WERI-Rb-1 (cell line): ENCODE measurements at regions not wholly inside any gene's neighbourhood (a gene's known extent, or its start where the extent isn't known, plus 50 kb on each side); places are given as distances from the start of the nearest gene placed in this dataset.

Experiments used
- DNase-seq: peaks from one replicate; pipeline ENCODE4 v3.0.0-alpha.2; 2020
- H3K27ac ChIP-seq: fragments of 250-450 bp; sonication (Bioruptor Pico); 2 replicates; pipeline ENCODE4 v1.5.1; 2020; ENCODE audit warnings: mild to moderate bottlenecking, moderate library complexity
- H3K27me3 ChIP-seq: fragments of 250-450 bp; sonication (Bioruptor Pico); 2 replicates; pipeline ENCODE4 v1.5.1; 2021; ENCODE audit warnings: mild to moderate bottlenecking, low read depth, moderate library complexity; ENCODE audit not compliant: insufficient read depth, severe bottlenecking
- H3K36me3 ChIP-seq: fragments of 250-450 bp; sonication (Bioruptor Pico); 2 replicates; pipeline ENCODE4 v1.5.1; 2020; ENCODE audit warnings: mild to moderate bottlenecking, moderate library complexity
- H3K4me3 ChIP-seq: 2 replicates; pipeline ENCODE4 v1.5.1; 2011; ENCODE audit warnings: low read depth, mild to moderate bottlenecking, control low read depth, low read length
- H3K9me3 ChIP-seq: fragments of 250-450 bp; sonication (Bioruptor Pico); 2 replicates; pipeline ENCODE4 v1.5.1; 2021; ENCODE audit warnings: mild to moderate bottlenecking, moderate library complexity; ENCODE audit not compliant: severe bottlenecking
- TF ChIP-seq, protein P1 (sequence below): IDR thresholded peaks from 2 replicates; pipeline ENCODE4 v1.5.1; 2011; ENCODE audit warnings: low read depth, mild to moderate bottlenecking, control low read depth, inconsistent platforms, low read length

DNA sequence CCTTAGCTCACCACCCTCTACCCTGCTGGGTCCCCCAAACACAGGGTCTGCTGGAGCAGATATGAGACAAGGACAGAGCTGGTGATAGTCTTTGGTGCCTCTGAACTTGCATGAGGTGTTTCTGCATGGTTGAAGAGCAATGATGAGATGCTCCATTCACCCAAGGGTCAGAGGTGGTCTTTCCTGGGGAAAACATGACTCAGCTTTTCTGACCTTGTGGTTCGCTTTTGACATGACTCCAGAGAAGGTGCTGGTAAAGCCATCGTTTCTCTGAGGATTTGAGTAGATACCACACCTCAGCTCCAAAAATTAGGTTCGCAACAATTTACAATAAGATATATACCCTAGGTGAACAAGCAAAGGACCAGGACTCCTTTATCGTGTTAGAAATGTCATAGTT lies 304.8 kb downstream of the DHX35 start:
- no peaks in the 10 kb centered on the region for H3K36me3 ChIP-seq
- no peak overlapping the region for H3K27ac ChIP-seq
- peaks cover 65% of the 10 kb centered on the region for H3K27me3 ChIP-seq
- no peak overlapping the region for H3K4me3 ChIP-seq
- DNase-seq: no peak
- TF ChIP-seq, protein P1, sequence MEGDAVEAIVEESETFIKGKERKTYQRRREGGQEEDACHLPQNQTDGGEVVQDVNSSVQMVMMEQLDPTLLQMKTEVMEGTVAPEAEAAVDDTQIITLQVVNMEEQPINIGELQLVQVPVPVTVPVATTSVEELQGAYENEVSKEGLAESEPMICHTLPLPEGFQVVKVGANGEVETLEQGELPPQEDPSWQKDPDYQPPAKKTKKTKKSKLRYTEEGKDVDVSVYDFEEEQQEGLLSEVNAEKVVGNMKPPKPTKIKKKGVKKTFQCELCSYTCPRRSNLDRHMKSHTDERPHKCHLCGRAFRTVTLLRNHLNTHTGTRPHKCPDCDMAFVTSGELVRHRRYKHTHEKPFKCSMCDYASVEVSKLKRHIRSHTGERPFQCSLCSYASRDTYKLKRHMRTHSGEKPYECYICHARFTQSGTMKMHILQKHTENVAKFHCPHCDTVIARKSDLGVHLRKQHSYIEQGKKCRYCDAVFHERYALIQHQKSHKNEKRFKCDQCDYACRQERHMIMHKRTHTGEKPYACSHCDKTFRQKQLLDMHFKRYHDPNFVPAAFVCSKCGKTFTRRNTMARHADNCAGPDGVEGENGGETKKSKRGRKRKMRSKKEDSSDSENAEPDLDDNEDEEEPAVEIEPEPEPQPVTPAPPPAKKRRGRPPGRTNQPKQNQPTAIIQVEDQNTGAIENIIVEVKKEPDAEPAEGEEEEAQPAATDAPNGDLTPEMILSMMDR: no peak
- no peaks in the 10 kb centered on the region for H3K9me3 ChIP-seq

- Histone ChIP-seq H3K27ac (no peak overlapping the region), H3K4me3 (no peak overlapping the region), H3K27me3 (peaks cover 52% of the 10 kb centered on the region), H3K36me3 (no peaks in the 10 kb centered on the region), H3K9me3 (no peaks in the 10 kb centered on the region)
- TF ChIP-seq, protein P1: peak; percentile 79
- peak; percentile 40 for DNase-seq
These were observed 302.5 kb downstream of the DHX35 start for GRCh38 chr20:39264506-39265172.

DNA sequence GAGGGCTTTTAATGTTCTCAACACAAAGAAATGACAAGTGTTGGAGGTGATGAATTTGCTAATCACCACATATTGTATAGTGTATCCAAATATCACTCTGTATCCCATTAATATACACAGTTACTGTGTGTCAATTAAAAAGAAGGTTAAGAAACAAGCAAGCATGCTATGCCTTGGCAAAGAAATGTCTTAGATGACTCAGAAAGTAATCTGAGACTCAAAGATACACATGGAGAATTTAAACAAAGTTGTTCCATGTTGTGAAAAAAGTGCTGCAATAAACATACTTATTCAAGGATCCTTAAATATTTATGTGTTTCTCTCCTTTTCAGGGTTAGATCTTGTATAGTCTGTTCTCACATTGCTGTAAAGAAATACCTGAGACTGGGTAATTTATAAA lies 300.9 kb downstream of the DHX35 start:
- TF ChIP-seq, protein P1: no peak
- Histone ChIP-seq H3K27ac (no peak overlapping the region), H3K9me3 (no peaks in the 10 kb centered on the region), H3K27me3 (peaks cover 52% of the 10 kb centered on the region), H3K36me3 (no peaks in the 10 kb centered on the region), H3K4me3 (no peak overlapping the region)
- no peak for DNase-seq

DNA sequence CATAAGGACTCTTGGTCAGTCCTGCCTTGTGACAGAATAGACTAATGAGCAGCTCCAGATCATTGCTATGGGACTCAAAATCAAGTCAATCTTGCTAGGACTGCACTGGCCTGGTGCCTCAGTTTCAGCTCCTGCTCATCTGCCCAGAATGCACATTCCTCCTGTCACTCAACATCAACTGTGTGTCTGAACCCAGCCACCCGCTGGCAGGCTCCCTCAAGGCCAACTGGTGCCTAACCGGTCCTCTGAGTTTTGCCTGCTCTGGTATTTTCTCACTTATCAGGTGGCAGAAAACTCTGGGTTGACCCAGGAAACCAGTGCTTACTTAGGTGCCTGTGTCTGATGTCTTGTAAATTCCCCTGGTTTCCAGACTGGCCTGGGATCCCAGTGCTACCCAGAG lies 297.7 kb downstream of the DHX35 start:
- Histone ChIP-seq H3K27ac (no peak overlapping the region), H3K9me3 (no peaks in the 10 kb centered on the region), H3K4me3 (no peak overlapping the region), H3K36me3 (no peaks in the 10 kb centered on the region), H3K27me3 (peaks cover 49% of the 10 kb centered on the region)
- TF ChIP-seq, protein P1: no peak
- no peak for DNase-seq

DNA sequence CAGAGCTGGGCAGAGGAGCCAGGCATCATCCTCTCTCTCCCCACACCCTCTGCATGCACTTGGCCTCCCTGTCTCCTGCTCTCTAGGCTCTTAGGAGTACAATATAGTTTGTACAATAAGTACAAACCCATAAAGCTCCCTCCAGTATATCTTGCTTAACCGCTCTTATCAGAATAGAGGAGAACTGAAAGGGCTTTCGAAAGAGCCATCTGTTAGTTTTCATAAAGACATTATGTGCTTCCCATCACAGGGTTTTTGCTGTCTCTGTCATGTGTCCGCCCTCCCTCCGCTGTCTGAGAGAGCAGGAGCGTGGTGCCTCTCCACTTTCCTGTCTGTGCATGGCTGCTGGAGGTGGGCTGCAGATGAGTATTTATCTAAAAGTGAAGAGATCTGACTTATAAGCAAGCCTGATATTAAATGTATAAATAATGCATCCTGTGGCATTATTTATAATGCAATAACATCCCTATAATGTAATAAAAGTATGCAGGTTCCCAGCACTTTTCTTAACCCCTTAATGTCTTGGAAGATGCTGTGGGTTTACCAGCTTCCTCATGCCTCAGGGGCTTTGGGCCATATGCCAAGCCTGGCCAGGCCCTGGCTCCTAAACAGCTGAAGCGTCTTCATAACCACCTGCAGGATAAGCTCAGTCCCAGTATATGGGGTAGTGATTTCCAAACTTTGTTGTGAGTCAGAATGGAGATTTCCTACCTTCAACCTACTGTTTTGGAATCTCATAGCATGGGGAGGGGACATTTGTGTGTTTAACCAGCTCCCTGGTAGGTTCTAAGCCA lies 297.1 kb downstream of the DHX35 start:
- Histone ChIP-seq H3K27me3 (peaks cover 44% of the 10 kb centered on the region), H3K27ac (no peak overlapping the region), H3K36me3 (no peaks in the 10 kb centered on the region), H3K9me3 (no peaks in the 10 kb centered on the region), H3K4me3 (no peak overlapping the region)
- no peak for DNase-seq
- TF ChIP-seq, protein P1: no peak

DNA sequence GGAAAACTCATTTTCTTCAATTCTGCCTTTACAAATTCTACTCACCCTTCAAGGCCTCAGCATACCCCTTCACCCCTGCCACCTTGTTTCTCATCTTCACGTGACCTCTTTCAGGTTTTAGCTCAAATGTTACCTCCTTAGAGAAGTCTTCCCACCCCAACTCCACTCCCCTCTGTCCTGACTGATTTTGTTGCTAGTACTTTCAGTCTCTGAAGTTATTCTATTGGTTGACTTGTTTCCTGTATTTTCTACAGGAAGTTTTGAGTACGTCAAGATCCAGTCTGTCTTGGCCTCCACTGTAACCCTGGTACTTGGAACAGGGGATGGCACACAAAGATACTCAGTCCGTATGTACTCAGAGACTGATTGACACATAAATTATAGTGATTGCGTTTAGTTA lies 296.1 kb downstream of the DHX35 start:
- DNase-seq: no peak
- H3K27ac ChIP-seq: no peak overlapping the region
- no peak overlapping the region for H3K4me3 ChIP-seq
- H3K9me3 ChIP-seq: no peaks in the 10 kb centered on the region
- no peaks in the 10 kb centered on the region for H3K36me3 ChIP-seq
- peaks cover 38% of the 10 kb centered on the region for H3K27me3 ChIP-seq
- TF ChIP-seq, protein P1: no peak
